HG03108 (cell line): ENCODE measurements at regions not wholly inside any gene's neighbourhood (a gene's known extent, or its start where the extent isn't known, plus 50 kb on each side); places are given as distances from the start of the nearest gene placed in this dataset.
"Not testable (repeated sequence)": the region's sequence is repeated elsewhere in the genome, so short reads cannot be mapped to it uniquely, and the experiment has no call there.

Source experiments
- ATAC-seq: cut with Tn5 transposase; IDR thresholded peaks from one replicate; pipeline ENCODE4 v1.9.1; 2021; ENCODE audit warnings: moderate library complexity; ENCODE audit not compliant: unreplicated experiment

- ATAC-seq: no peak
Observed at GRCh38 chr11:35046681-35047080, 92.3 kb upstream of the CD44 start.

- ATAC-seq: no peak
Observed at GRCh38 chr11:35047179-35047578, 91.8 kb upstream of the CD44 start.

GRCh38 chr11:35047769-35048168 lies 91.2 kb upstream of the CD44 start:
- no peak for ATAC-seq

- not testable (repeated sequence) for ATAC-seq
Observed at GRCh38 chr11:35048346-35048745, 90.6 kb upstream of the CD44 start.

GRCh38 chr11:35049859-35050531 lies 89.0 kb upstream of the CD44 start:
- no peak for ATAC-seq

- ATAC-seq: no peak
Observed at GRCh38 chr11:35050541-35050995, 88.4 kb upstream of the CD44 start.

GRCh38 chr11:35056391-35057093 lies 82.4 kb upstream of the CD44 start:
- no peak for ATAC-seq

GRCh38 chr11:35057926-35058668 lies 80.9 kb upstream of the CD44 start:
- no peak for ATAC-seq

GRCh38 chr11:35058669-35059434 lies 80.1 kb upstream of the CD44 start:
- ATAC-seq: no peak

GRCh38 chr11:35061516-35062440 lies 77.2 kb upstream of the CD44 start:
- no peak for ATAC-seq

GRCh38 chr11:35063488-35063931 lies 75.5 kb upstream of the CD44 start:
- no peak for ATAC-seq

- ATAC-seq: no peak
Observed at GRCh38 chr11:35064114-35064800, 74.7 kb upstream of the CD44 start.

- no peak for ATAC-seq
Observed at GRCh38 chr11:35065566-35065965, 73.4 kb upstream of the CD44 start.

- no peak for ATAC-seq
Observed at GRCh38 chr11:35066030-35066429, 72.9 kb upstream of the CD44 start.

- ATAC-seq: peak; percentile 78
Observed at GRCh38 chr11:35066783-35067423, 72.1 kb upstream of the CD44 start.

GRCh38 chr11:35071722-35072121 lies 67.2 kb upstream of the CD44 start:
- ATAC-seq: no peak

- no peak for ATAC-seq
Observed at GRCh38 chr11:35073691-35074419, 65.1 kb upstream of the CD44 start.
